Peyer's patch (tissue), 4 donors: ENCODE measurements at regions not wholly inside any gene's neighbourhood (a gene's known extent, or its start where the extent isn't known, plus 50 kb on each side); places are given as distances from the start of the nearest gene placed in this dataset.

Source experiments
- POLR2A ChIP-seq, 2 donors: fragments of 450-650 bp; IDR thresholded peaks; one replicate each; pipeline ENCODE4 v1.5.1; 2017; ENCODE audit warnings: antibody characterized with exemption in 2 of 2, mild to moderate bottlenecking in 2 of 2, moderate library complexity in 2 of 2
- TF ChIP-seq, protein P1 (sequence below), 6 experiments: fragments of 450-650 bp in 4 of 6; fragments of 200-600 bp in 2 of 6; sonication (generic) in 1 of 6; IDR thresholded peaks; one replicate each; pipeline ENCODE4 v1.5.1; 2017 to 2019; ENCODE audit warnings: antibody characterized with exemption in 6 of 6, mild to moderate bottlenecking in 3 of 6, moderate library complexity in 1 of 6

DNA sequence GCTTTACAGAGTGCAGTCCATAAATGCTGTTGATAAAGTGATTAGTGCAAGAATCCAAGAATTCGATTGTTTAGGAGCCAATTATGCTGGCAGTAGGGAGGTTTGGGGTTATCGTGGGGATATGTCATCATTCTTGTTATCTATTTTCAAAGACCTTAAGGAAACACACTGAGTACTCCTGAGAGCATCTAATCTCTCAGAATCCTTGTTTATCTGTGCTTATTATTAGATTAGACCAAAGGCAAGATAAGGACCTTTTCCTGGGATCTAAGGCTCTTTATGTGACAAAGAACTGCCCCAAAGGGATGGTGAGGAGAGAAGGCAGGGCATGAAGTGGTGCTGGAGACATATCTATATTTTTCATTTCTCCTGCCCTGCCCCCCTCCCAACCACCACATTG is 139.1 kb downstream of the TSEN15 start:
- TF ChIP-seq, protein P1, sequence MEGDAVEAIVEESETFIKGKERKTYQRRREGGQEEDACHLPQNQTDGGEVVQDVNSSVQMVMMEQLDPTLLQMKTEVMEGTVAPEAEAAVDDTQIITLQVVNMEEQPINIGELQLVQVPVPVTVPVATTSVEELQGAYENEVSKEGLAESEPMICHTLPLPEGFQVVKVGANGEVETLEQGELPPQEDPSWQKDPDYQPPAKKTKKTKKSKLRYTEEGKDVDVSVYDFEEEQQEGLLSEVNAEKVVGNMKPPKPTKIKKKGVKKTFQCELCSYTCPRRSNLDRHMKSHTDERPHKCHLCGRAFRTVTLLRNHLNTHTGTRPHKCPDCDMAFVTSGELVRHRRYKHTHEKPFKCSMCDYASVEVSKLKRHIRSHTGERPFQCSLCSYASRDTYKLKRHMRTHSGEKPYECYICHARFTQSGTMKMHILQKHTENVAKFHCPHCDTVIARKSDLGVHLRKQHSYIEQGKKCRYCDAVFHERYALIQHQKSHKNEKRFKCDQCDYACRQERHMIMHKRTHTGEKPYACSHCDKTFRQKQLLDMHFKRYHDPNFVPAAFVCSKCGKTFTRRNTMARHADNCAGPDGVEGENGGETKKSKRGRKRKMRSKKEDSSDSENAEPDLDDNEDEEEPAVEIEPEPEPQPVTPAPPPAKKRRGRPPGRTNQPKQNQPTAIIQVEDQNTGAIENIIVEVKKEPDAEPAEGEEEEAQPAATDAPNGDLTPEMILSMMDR (IDR thresholded peaks at IDR 0.05), result no peak
- no peak for TF ChIP-seq POLR2A (IDR thresholded peaks at IDR 0.05)
